HG03354 (cell line): ENCODE measurements at regions not wholly inside any gene's neighbourhood (a gene's known extent, or its start where the extent isn't known, plus 50 kb on each side); places are given as distances from the start of the nearest gene placed in this dataset.
"Not testable (repeated sequence)": the region's sequence is repeated elsewhere in the genome, so short reads cannot be mapped to it uniquely, and the experiment has no call there.

Source experiments
- ATAC-seq: cut with Tn5 transposase; IDR thresholded peaks from one replicate; pipeline ENCODE4 v1.9.1; 2021; ENCODE audit warnings: mild to moderate bottlenecking; ENCODE audit not compliant: unreplicated experiment, poor library complexity, severe bottlenecking

DNA sequence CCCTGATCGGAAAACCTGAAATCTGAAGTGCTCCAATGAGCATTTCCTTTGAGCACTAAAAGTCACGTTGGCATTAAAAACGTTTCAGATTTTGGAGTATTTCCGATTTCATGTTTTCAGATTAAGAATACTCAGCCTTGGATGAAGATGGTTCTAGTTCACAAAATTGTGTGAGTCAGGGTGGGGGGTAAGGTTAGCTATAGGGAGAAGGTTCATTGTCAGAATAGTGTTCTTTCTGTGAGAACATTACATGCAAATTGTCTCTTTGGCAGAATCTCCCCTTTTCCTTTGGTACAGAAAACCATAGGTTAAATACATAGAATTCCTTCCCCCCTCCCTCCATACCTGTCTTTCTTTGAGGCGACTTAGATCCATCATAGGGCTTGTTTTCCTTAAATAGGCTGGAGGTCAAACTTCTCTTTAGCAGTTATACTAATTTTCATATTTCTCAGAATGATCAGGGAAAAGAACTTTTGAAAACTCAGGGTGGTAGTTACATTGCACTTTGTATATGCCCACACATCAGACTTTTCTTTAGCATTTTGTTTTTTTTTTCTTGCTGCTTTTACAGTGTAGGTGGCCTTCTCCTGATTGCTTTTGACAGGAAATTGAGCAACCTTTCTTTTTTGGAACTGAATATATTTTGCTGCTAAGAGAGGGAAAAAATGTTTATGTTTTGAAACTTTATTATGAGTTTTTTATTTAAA lies 503.5 kb downstream of the PCNX1 start:
- ATAC-seq, result no peak

DNA sequence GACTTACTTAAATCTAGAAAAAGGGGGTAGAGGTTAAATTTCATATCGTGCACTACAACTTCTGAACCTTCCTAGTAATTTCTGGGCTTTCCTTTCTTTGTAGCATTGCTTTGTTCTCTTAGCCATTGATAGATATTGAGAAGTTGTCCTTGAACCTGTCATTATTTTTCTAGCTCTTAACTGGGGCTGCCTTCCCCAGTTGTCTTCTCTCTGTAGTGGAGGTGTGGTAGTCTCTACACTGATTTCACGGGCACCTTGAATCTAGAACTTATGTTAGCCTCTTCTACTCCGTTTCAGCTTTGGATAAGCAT lies 504.0 kb downstream of the PCNX1 start:
- ATAC-seq, result no peak

DNA sequence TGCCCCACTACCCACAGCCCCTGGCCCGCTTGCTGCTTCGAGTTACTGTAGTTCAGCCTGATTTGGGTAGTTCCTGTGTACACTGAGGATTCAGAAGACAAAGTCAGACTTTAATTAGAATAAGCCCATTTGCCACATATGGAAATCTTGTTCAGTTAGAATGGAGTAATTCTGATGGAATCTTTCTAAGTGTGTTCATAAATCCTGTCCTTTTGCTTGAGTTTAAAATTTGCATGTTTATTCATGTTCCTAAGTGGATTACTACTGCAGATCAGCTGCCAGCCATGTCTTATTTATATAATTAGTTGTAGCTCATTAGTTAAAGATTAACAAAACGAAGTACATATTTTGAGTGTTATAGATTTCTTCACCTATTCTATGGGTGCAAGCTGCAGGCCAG lies 504.5 kb downstream of the PCNX1 start:
- no peak for ATAC-seq

DNA sequence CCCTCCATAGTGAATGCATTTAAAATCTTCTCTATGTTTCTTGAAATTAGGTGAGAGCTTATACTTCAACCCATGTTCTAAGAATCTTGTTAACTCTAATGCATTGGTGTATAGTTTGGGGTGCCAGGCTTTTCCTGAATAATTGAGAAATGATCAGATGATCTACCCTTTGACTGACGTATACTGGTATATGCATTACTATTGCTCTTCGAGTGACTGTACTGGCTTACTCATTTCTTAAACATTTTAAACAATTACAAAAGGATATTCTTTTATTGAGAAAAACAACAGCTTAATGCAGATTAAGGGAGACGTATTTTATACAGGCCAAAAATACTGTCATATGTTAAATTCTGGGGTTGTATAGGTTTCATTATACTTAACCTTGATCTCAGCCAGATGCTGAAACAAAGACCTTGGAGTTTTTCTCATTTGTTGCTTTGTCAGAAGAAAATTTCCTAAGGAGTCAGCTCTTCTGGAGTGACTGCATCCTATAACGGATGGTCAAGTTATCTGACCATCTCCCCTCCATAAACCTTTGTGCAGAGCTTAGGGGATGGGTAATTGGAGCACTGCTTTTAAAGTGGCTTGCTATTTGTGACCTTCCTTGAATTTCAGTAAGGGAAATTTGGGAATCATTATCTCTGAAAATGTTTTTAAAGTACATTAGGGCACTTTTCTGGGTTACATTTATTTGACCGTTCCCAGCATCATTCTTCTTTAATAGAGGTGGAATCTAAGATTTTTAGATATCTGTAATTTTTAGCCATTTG lies 507.6 kb downstream of the PCNX1 start:
- ATAC-seq, result no peak

DNA sequence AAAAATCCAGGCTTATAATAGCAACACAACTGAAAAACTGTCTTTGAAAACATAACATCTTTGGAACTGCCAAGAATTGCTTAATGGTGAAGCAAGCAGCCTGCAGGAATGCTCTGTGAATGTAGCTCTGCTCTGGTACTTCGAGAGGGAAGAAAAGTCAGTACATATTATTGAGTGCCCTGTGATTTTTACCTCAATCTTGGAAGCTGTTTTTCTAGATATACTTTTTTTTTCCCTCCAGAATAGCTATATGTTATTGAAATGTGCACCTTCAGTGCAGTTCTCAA lies 508.1 kb downstream of the PCNX1 start:
- no peak for ATAC-seq

DNA sequence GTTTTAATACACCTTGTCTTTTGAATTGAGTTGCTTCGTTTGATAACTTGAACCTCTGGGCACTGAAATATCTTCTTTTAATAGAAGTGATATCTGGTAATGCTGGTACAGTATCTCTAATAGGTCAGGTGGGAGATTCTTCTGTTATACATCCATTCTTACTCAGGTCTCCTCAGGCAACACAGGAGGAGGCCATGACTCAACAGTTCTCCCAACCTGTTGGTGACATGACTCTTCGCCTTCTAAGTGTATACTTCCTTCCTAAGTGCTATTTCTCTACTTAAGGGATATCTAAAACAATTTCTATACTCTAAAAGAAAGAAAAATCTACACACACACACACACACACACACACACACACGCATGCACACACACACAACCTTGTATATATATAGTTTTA lies 509.1 kb downstream of the PCNX1 start:
- ATAC-seq, result no peak

DNA sequence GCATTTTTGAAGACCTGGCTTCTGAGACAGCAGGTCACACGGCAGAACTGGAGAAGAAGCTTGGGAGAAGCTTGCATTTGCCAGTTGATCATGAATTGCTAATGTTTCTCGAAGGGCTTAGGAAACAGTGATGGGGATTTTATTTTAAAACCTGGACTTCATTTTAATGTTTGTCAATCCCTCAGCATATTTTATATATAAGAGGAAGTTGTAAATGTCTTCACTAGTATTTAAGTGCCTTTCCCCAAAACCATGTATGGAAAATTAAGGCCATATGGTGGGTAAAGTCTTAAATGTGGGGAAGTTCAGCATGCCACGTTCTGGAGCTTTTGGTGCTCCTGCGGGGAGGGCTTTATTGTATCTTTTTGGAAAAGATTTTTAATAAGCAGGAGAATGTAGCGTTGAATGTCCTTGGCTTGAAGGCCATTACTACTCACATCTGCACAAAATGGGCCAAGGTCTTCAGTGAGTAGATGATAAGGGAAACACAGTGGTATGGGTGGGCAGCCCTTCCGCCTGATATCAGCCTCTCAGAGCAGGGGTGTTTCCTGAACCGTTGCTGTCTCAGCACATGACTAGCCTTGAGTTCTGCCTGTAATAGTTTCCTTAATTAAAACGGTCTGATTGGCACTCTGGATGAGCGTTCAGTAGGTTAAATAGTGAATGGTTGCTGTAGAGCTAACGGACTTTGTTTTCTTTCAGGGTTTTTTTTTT lies 511.4 kb downstream of the PCNX1 start:
- no peak for ATAC-seq

DNA sequence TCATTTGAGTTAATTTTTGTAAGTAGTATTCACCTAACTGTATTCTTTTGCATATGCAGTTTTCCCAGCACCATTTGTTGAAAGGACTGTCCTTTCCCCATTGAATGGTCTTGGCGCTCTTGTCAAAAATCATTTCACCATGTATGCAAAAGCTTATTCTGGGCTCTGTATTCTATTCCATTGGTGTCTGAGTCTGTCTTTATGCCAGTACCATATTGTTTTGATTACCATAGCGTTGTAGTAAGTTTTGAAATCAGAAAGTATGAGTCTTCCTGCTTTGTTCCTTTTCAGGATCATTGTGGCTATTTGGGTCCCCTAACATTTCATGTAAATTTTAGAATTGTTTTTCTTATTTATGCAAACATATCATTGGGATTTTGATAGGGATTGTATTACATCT lies 508.7 kb upstream of the RGS6 start:
- no peak for ATAC-seq

DNA sequence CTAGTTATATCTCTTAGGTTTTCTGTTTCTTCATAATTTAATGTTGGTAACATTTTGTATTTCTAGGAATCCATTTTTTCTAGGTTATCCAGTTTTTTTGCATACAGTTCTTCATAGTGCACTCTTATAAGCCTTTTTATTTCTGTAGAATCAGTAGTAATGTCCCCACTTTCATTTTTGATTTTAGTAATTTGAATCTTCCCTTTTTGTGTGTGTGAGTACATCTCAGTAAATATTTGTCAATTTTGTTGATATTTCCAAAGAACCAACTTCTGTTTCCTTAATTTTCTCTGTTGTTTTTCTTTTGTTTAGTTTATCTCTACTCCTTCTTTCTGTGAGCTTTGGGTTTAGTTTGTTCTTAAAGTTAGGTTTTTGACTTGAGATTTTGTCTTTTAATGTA lies 507.3 kb upstream of the RGS6 start:
- no peak for ATAC-seq

DNA sequence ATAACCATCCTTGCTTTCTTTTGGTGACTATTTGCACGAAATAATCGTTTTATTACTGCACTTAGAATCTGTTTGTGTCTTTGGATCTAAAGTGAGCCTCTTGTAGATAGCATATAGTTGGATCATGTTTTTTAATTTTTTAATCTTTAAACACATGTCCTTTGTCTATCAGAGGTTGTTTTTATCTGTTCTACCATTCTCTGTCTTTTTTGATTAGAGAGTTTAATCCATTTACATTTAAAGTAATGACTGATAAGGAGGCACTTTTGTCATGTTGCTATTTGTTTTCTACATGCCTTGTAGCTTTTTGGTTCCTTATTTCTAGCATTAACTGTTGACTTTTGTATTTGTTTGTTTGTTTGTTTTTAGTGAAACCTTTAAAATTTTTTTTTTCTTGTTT lies 506.2 kb upstream of the RGS6 start:
- no peak for ATAC-seq

DNA sequence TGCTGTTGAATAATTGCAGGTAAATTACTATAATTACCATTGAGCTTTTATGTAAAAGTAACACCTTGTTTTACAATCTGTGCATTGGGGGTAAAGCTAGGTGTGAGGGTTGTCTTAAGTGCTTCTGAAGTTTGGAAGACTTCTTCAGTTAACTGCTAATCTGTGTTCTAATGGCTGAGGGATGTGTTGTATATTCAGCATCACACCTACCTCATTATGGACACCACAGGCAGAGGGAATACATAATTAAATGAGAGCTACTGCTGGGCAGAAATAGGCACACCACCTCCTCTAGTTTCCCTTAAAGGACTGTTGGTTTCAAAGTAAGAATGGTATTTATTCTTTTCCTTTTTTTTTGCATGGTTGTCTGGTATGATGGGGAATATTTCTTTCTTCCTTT lies 502.3 kb upstream of the RGS6 start:
- no peak for ATAC-seq

DNA sequence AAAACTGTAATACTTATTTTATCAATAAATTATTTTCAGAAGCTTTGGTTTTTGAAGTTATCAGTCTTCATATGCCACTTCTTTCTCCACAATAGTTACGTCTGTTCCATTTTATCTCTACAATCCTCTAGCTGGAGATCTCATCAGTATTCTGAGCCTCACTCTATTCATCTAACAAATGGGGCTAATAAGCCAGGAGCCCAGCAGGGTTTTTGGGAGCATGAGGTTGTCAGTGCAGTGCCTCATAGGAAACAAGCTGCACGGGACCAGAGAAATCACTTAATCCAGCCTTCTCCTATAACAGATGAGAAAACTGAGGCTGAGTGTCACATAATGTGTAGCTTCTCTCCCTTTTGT lies 501.9 kb upstream of the RGS6 start:
- ATAC-seq, result no peak

DNA sequence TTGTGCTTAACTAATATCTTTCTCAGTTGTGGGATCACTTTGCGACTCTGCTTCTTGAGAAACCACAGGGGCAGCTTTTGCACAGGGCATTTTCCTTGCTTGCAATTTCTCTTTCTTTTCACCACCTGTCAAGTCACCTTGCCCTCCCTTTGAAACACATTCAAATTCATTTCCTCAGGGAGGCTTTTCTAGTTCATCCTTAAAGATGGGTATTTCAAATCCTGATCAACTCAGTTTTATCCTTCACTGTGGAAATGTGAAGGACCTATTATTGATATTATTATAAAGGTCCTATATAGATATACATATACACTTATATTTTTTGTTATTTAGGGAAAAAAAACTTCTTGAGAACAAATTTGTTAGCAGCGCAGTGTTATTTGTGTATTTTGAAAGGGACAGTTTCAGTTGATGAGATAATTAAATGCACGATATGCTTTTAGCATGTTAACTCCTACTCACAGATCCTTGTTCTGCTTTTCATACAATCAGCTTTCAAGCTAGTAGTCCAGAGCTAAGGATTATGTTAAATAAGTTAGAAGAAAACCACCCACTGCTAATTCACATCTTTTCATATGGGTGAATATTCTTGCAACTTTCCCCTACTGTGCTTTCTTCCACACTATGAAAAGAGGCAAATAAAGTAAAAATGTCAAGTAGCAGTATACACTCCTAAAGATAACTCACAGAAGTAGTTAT lies 501.4 kb upstream of the RGS6 start:
- ATAC-seq, result peak; percentile 65

DNA sequence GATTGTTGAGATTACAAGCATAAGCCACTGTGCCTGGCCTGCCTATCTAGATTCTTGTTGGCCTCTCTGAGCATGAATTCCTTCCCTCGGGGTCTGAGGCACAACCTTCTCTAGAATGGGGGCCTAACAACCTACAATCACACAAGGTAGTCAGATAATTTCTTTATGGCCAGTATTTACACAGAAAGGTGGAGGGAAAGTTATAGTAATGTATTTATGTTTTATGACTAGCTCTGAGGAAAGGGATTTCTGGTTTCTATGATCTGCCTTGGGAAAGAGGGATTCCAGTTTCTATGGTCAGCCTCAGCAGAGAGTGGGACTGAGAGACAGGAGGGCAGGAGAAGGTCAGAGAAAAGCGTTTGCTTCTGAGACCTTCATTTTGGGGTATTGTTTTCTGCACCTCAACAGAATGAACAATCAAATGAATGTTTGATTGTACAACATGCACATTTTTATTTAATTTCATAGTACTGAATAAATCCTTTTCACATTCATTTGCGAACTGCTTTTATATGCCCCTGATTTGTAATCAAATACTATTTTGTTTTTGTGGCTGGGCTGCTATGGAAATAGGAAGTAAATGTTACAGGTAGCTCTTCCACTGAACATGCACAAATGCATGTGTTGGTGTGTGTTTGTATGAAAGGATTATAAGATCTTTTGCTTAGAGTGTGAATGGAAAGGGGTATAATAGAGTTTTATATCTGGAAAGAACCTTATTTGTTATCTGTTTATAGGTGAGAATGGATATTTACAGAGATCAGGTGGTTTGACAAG lies 499.7 kb upstream of the RGS6 start:
- ATAC-seq, result no peak

DNA sequence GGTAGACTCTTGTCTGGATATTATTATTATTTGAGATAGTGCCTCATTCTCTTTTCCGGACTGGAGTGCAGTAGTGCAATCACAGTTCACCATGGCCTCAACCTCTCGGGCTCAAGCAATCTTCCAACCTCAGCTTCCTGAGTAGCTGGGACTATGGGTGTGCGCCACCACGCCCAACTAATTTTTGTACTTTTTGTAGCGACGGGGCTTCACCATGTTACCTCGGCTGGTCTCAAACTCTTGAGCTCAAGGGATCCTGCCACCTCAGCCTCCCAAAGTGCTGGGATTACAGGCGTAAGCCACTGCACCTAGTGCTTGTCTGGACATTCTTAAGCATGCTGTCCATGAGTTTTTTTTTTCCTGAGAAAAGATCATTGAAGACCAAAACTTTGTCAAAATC lies 498.9 kb upstream of the RGS6 start:
- no peak for ATAC-seq

DNA sequence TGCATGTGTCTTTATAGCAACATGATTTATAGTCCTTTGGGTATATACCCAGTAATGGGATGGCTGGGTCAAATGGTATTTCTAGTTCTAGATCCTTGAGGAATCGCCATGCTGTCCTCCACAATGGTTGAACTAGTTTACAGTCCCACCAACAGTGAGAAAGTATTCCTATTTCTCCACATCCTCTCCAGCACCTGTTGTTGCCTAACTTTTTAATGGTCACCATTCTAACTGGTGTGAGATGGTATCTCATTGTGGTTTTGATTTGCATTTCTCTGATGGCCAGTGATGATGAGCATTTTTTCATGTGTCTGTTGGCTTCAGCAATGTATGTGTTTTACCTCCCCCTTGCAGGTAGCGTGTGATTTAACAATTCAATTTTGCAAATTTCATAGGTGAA lies 496.6 kb upstream of the RGS6 start:
- ATAC-seq, result not testable (repeated sequence)

DNA sequence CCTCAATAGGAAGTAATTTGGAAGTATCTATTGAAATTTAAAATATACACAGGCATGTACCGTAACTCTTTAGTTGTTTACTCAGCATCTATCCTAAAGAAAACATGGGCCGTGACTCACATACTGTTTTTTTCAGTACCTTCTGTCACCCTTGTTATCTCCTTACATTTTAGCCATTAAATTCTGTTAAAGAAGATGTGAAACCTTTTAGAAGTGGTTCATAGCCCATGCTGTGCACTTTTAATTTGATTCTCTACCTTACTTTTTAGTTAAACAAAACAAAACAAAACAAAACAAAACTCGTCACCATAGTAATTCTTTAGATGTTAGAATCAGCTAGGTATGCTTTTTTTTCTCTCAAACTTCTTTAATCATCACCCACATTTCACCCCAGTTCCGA lies 494.4 kb upstream of the RGS6 start:
- no peak for ATAC-seq

DNA sequence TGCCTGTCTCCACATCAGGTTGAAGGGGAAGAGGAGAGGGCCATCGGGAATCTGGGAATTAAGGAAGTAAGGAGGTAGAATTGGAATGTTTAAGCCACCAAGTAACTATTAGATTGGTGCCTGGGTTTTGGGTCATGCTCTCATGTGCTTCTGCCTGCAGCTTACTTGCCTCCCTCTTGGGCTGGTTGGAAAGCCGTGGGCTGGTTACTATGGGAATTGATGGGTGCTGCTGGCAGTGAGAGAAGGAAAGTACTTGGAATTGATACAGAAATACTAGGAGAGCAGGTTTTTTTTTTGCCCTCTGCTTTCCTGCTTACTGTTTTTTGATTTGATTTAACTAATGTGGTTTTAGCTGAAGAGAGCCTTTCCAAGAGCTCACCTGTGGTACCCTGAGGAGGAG lies 493.5 kb upstream of the RGS6 start:
- no peak for ATAC-seq

DNA sequence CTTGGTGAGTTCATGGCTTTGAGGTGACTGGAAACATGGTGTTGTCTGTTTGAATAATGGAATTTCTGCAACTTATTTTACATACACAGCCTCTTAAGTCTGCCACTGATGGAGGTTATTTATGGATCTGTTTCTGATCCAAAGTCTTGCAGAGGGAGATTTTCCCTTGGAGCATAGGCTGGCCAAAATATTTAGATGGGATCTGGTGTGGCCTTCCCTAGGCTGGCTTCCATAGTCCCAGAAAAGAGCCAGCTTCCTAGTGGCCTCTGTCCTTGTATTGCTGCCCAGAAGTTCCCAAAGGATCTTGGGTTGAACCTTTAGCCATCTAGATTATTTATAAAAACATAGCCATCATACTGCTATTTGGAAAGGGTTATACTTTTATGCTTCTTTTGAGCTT lies 491.1 kb upstream of the RGS6 start:
- ATAC-seq, result no peak
